HG03280 (cell line): ENCODE measurements at regions not wholly inside any gene's neighbourhood (a gene's known extent, or its start where the extent isn't known, plus 50 kb on each side); places are given as distances from the start of the nearest gene placed in this dataset.
"Not testable (repeated sequence)": the region's sequence is repeated elsewhere in the genome, so short reads cannot be mapped to it uniquely, and the experiment has no call there.

ENCODE experiments used
- ATAC-seq: cut with Tn5 transposase; IDR thresholded peaks from one replicate; pipeline ENCODE4 v1.9.1; 2021; ENCODE audit warnings: mild to moderate bottlenecking, moderate library complexity; ENCODE audit not compliant: unreplicated experiment

DNA sequence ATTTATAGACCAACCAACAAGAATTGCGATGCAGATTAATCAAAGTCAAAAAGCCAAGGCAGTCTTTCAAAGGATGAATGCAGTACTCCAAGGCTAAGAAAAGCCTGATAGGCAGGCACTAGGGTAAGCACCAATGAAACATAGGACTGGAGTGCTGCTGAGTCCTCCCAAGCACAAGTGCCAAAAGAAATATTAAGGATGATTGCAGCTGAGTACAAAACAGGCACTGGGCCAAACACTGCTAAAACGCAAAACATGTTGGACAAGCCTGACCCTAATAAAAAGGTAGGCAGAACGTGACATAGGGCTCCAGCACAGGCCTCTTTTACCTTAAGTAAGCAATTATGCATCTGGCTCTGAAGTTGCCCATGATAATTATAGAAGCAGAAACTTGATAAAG lies 160.1 kb upstream of the LRP1B start:
- ATAC-seq = no peak

DNA sequence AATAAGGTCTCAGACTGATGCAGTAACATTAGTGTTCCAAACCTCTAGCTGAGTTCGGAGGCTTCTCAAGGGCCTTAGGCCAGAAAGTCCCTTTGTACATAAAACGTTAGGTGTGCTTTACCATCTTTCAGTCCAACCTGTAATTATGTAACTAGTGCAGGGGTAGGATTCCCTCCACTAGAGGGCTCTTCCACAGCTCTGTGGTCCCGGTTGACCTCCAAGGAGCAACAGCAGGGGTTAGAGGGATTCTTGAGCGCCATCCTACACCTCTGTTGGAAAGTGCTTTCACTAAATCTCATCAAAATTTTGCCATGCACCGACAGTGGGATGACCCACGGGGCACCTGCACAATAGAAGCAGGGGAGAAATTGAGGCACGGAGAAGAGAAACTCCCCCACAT lies 155.8 kb upstream of the LRP1B start:
- peak; percentile 63 for ATAC-seq

DNA sequence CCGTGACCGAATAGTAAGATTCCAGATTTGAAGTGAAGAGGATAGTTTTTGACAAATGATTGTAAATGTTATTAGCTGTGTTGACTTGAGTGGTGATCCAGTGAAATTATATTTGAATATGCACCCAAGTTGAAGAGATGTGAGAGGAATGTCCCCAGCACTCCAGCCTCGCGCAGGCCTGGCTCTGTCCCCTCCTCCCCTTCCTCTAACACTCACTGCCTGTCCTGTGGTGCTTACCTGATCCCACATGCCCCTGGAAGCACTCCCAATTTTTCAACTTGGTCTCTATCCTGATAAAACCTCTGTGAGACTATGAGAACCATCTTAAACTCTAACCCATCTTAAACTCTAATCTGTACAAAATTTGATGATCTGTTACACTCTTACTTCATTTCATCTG lies 154.7 kb upstream of the LRP1B start:
- ATAC-seq = no peak

DNA sequence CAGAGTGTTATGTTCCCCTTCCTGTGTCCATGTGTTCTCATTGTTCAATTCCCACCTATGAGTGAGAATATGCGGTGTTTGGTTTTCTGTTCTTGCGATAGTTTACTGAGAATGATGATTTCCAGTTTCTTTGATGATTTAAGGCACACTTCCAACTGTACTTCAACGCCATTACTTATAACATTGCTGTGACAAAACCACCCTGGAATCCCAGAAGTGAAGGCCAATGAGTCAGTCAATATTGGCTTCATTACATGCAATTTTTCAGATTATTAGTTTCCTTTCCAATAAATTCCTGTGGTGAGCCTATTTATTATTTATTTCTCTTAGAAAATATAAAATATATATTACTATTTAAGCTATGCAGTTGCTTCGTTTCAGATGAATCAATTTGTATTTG lies 153.5 kb upstream of the LRP1B start:
- not testable (repeated sequence) for ATAC-seq

DNA sequence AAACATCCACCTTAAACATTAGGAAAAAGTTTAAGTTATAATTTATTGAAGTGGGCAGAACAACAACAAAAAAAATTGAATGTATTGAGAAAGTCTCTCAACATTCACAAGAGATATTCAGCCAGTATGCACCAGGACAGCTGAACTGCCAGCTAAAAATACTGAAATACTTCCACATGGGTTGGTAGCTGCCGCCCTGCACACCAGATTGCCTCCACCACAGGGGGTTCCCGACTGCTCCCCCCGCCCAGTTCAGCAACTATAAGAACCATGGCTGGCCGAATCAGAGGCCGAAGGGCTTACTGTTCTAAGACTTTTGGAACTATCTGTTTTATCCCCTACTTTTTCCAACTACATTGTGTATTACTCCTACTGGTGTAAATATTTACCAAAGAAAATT lies 150.0 kb upstream of the LRP1B start:
- no peak for ATAC-seq

DNA sequence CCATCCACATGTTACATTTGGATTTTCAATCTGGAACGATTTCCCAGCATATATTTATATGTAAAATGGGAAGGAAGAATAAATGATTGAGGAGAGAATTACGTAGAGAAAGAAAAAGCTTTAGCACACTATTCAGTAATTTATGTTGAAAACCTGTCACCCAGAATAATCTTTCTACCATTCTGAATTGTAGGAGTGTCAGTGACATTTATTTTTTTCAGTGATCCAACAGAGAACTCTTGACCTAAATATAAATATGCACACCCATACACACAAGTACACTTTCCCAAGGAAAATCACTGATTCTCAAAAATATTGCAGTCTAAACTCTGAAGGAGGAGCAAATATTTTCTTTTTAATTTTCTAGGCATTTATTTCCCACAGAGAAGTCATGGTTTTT lies 140.2 kb upstream of the LRP1B start:
- ATAC-seq = no peak

DNA sequence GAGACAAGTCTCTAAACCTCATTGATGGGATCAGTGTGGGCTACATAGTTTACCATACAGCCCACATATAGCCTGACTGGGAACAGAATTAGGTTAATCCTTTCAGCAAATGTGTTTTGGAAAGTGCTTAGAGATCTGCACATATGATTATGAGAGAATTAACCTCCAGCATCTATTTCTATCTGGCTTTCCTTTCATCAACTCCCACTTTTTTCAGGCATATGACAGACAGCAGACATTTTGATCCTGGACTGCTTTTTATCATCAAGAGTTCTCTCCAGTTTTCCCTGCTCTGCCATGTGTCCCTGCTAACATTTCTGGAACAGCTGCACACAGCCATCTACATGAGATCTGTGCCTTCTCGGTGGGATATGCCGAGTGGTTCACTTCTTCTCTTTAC lies 139.5 kb upstream of the LRP1B start:
- ATAC-seq = no peak

DNA sequence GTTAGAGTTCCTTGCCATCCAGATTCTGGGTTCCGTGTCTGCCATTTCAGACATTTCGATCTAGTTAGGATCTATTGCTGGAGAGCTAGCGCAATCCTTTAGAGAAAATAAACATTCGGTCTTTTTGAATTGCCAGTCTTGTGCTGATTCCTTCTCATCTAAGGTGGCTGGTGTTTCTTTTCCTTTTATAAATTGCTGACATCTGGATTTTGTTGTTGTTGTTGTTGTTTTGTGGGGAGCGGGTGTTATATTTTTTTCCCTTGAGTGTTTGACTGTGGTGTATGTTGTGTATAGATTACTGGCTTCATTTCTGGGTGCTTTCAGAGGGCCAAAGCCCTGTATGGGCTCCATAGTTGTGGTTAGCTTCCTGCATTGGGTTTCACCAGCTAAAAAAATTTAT lies 128.5 kb upstream of the LRP1B start:
- ATAC-seq = no peak

DNA sequence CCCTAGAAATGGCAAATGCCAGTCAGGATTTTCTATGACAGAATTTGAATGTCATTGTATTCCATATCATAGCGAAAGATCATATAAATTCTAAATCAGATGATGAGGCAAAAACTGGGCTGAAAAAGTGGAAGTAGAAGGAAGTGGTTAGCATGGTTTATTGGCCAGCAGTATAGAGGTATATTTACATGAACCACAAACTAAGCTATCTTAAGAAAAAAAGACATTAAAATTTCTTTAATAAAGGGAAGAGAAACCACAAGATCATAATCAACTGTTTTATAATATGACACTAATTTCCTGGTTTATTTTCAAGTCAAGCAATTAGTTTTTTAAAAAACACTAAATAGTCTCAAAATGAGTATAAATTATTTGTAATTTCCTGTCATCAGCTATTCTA lies 123.2 kb upstream of the LRP1B start:
- ATAC-seq = no peak

DNA sequence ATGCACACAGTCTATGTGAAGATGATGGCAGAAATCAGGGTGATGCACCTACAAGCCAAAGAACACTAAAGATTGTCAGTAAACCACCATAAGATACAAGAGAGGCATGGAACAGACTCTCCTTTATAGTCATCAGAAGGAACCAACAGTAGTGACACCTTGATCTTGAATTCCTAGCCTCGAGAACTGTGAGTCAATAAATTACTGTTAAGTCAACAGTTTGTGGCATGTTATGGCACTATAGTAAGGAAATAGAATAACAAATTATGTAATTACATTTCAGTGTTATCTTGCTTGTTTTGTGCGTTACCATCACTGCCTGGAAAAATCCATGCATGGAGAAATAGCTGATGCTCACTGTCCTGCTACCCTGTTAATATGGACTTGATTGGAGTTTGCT lies 110.2 kb upstream of the LRP1B start:
- no peak for ATAC-seq

DNA sequence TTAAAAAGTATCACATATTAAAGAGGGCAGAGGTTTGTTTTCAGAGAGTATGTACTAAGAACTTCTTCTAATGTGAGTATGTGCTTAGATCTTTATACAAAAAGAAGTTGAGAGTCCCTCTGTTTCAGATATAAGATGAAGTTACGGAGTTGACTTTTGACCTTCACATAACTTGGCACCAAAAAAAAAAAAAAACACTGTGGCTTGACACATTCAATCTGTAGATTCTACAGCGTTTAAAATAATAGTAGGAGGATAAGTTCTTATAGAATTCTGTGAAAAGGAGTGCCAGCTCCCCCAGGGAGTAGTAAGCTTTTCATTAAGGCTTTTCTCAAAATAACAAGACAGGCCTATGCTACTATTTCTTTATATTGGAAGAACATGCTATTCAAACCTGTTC lies 105.4 kb upstream of the LRP1B start:
- ATAC-seq = no peak

DNA sequence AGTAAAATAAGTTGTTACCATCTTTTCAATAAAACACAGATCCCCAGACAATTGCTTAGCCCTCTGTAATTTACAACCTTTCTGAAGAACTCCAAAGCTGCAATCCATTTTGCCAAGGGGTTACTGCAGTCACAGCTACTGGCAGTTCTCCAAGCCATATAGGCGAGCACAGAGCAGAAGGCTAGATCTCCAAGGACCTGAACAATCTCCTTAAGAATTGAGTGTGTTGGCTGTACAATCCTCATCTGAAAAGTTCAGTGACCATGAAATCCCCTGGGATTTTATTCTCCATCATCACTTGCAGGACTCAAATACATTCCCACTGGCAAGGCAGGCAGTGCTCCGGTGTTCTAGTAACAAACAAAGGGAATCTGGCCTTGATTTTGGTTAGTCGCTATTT lies 103.9 kb upstream of the LRP1B start:
- no peak for ATAC-seq

DNA sequence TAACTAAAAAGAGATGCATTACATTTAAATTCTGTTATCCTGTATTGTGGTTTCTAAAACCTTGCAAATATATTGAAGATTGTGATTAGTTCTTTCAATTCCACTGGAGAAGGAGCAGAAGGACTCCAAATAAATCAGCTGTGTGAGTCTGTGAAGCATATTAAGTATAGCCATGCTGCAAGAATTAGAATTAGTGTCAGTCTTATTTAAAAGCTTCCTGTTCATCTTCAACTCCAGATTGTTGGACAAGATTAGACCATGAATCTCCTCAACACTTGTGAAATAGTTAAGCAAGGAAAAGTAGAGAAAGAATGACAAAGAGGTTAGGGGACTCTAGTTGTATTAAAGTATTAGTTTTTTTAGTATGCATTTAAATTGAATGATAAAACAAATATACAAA lies 92.5 kb upstream of the LRP1B start:
- no peak for ATAC-seq

DNA sequence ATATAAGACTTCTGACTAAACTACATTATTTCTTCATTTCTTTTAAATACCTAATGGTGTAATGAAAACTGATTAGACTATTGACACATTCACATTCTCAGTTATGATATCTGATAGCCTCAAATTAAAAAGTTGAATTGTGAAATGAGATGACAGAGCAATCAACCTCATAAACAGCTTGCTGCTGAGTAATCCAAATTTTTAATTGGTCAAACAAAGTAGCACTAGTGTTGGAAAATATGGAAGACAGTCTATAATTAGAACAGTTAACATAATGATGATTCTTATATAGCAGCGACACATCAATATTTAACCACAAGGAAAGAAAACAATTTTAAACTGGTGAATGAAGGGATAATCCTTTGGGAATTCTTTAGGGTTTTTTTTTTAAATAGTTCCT lies 91.9 kb upstream of the LRP1B start:
- no peak for ATAC-seq

DNA sequence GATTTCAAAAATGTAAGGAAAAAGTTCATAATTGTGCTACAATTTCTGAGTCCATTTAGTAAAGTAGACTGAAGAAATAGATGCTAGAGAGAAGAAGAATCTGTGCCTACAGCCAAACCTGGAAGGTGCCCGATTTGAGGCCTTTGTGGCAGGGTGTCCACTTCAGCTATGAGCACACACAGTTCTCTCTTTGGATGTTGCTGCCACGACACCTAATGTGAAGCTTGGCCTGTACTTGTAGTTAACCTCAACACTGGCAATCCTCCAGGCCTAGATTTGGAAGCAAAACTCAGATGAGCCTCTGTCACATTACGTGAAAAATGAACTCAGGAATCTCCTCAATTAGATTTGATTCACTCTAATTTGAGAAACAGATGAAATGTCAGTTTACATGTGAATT lies 90.1 kb upstream of the LRP1B start:
- no peak for ATAC-seq

DNA sequence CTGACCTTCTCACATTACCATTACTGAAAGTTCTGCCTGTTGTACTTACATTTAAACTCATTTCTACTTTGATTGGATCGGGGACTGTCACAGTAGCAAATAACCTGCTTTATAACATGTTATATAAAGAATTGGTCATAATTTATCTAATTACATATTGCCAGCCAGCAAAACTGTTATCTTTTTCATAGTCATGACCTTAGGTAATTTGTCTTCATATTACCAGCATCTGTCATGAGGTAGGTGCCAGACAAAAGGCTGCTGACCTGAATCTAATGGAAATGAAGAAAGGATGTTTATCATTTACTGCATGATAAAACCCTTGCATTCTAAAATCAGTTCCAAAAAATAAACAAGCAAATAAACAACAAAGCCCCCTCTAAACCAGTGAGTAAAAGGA lies 89.4 kb upstream of the LRP1B start:
- no peak for ATAC-seq

DNA sequence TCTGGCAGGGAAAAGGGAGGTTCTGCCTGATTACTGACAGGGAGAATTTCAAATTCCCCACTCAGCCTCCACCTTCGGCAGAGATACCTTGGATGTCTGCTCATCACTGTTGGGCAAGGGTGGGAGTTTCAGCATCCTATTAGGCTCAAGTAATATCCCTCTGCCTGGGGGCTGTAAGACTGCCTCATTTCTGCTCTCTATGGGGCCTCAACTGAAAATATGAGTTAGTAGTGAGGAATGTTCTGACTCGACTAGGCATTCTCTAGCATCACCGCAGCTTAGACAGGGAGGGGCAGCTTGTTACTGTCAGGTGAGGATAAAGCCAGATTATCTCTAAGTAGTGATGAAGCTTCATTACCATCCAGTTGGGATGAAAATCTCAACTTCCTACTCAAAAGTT lies 87.7 kb upstream of the LRP1B start:
- ATAC-seq = no peak

DNA sequence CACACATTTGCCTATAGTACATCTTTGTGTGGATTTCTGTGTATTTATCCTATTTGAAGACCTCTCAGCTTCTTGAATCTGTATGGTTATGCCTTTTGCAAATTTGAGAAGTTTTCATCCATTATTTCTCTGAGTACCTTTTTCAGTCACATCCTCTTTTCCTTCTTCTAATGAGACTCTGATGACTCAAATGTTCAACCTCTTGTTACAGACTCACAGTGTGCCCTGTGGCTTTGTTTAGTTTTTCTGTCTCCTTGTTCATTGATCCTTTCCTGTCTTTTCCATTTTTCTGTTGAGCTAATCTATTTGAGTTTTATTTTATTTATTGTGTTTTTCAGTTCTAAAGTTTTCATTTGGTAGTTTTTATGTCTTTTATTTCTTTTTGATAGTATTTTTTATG lies 87.0 kb upstream of the LRP1B start:
- no peak for ATAC-seq

DNA sequence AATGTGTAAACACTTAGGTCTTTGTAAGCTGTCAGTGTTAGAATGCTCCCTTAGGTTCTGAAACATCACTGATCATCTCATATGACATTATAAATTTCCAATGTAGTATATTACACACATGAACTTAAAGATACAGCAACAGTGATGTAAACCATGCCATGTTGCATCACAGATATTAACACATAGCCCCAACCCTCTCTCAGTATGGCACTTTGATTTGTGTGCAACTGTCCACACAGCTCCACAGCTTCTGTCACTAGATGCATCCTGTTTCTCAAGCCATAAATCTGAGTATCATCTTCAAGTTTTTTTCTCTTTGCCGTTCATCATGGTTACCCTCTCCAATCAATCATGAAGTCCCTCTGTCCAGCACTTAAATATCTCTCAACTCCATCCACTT lies 69.2 kb upstream of the LRP1B start:
- no peak for ATAC-seq

DNA sequence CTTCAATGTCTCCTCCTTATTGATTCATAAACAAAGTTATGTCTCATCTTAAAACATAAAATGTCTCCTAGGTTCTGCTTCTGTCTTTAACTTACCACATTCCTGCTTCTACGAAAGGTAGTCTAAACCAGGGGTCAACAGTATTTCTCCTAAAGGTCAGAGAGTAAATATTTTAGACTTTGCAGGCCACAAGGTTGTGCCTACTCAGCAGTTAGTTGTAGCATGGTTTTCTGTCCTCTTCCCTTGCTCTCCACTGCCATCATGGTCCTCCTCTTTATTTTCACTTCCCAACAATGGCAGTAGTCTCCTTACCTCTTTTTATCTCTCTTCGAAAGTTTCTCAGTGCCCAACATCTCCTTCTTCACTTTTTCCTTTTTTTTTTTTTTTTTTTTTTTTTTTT lies 68.3 kb upstream of the LRP1B start:
- ATAC-seq = no peak

DNA sequence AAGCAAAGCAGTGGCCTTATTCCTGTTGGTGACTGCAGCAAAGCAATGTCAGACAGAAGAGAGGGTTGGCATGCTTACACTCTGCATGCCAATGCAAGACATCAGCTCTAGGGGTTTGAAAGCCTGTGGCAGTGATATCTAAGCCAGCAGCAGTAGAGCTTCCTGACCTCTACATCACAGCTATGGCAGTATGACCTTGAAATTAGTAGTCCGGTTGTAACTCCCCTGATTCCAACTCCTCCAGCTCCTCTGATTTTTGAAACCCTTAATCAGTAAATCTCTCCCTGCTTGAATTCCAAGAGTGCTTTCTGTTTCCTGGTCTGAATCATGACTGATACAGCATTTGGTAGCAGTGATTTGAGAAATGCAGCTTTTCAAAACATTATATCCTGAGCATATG lies 60.0 kb upstream of the LRP1B start:
- no peak for ATAC-seq

DNA sequence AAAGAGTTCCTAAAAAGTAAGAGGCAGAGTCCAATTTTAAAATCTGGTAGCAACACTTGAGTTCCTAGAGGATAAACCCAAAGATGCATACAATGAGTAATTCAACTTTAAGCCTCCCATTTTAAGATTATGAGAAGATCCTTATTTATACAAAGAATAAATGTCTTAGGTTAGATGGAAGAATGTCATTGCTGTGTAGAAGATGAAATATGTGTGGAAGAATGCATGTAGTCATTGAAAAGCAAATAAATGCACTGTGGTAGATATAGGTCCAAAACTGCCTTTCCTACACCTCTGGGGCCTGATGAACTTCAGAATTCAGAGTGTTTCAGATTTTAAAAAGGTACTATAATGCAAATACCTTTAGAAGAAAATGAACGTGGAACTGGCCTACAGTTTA lies 58.7 kb upstream of the LRP1B start:
- ATAC-seq = no peak

DNA sequence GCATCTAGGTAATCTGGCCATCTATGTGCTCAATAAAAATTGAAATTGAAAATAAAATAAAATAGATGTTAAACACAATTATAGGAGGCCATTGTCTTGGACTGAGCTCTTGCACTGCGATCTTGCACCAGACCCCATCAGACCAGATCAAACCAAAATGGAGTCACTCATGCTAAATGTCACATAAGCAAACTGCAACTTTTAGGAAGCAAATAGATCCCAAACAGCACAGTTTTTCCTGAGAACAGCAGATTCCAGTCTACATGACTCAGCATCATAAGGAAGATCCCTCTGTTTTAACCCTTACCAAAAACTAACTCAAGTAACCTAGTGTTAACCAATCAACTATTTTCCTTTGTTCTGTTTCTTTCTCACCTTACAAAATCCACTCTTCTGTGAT lies 57.7 kb upstream of the LRP1B start:
- no peak for ATAC-seq

DNA sequence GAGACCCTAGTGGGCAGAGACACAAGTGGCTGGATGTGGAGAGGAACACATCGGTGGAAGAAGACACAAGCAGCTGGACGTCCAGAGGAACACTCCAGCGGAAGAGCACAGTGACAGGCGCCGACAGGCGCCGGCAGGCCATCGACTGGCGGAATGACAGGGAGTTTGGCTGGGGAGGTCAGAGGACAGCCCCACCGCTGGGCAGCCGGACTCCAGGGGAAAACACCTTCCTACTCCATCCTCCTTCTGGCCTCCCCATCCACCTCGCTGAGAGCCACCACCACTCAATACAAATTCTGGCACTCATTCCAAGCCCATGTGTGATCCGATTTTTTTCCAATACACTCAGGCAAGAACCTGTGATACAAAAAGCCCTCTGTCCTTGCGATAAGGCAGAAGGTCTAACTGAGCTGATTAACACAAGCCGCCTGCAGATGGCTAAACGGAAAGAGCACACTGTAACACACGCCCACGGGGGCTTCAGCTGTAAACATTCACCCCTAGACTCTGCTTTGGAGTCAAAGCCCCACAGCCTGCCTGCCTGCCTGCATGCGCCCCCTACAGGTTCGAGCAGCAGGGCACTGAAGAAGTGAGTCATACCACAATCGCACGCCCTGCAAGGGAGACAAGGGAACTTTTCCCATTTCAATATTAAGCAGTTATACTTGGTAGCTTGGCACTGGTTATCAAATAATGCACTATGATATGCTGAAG lies 50.2 kb upstream of the LRP1B start:
- ATAC-seq = no peak
